Smooth muscle cell (in vitro differentiated cells): ENCODE measurements at regions not wholly inside any gene's neighbourhood (a gene's known extent, or its start where the extent isn't known, plus 50 kb on each side); places are given as distances from the start of the nearest gene placed in this dataset.

ENCODE experiments used
- DNase-seq: peaks from one replicate; lab custom pipeline; 2025; ENCODE audit not compliant: unreplicated experiment; lab: John Stamatoyannopoulos, UW
- H2AFZ ChIP-seq: fragments of 200-600 bp; sonication (generic); 2 replicates; pipeline ENCODE4 v1.6.0; 2016; ENCODE audit warnings: antibody characterized with exemption, low read depth, mild to moderate bottlenecking
- H3F3A ChIP-seq: fragments of 200-600 bp; sonication (generic); 2 replicates; pipeline ENCODE4 v1.6.0; 2017; ENCODE audit warnings: antibody characterized with exemption, low read depth
- H3K27ac ChIP-seq: fragments of 200-600 bp; sonication (generic); 2 replicates; pipeline ENCODE4 v1.5.1; 2016; ENCODE audit warnings: low read depth, mild to moderate bottlenecking
- H3K27me3 ChIP-seq: fragments of 200-600 bp; sonication (generic); 2 replicates; pipeline ENCODE4 v1.6.1; 2016; ENCODE audit warnings: low read depth, mild to moderate bottlenecking
- H3K36me3 ChIP-seq: fragments of 200-600 bp; sonication (generic); 2 replicates; pipeline ENCODE4 v1.5.1; 2016; ENCODE audit warnings: low read depth
- H3K4me1 ChIP-seq: fragments of 200-600 bp; sonication (generic); 2 replicates; pipeline ENCODE4 v1.5.1; 2016; ENCODE audit warnings: low read depth
- H3K4me2 ChIP-seq: fragments of 200-600 bp; sonication (generic); 2 replicates; pipeline ENCODE4 v1.6.0; 2016; ENCODE audit warnings: mild to moderate bottlenecking
- H3K4me3 ChIP-seq: fragments of 200-600 bp; sonication (generic); 2 replicates; pipeline ENCODE4 v1.5.1; 2016; ENCODE audit warnings: mild to moderate bottlenecking
- H3K79me2 ChIP-seq: fragments of 200-600 bp; sonication (generic); 2 replicates; pipeline ENCODE4 v1.6.0; 2016; ENCODE audit warnings: low read depth, mild to moderate bottlenecking
- H3K9ac ChIP-seq: fragments of 200-600 bp; sonication (generic); 2 replicates; pipeline ENCODE4 v1.6.0; 2016; ENCODE audit warnings: low read depth
- H3K9me3 ChIP-seq: fragments of 200-600 bp; sonication (generic); replicated peaks from 2 replicates; pipeline ENCODE4 v1.5.1; 2016; ENCODE audit warnings: low read depth
- H4K20me1 ChIP-seq: fragments of 200-600 bp; sonication (generic); 2 replicates; pipeline ENCODE4 v1.6.0; 2016; ENCODE audit warnings: low read depth
- CTCF ChIP-seq: fragments of 200-600 bp; sonication (generic); IDR thresholded peaks from 2 replicates; pipeline ENCODE4 v1.5.1; 2017; ENCODE audit warnings: borderline replicate concordance, mild to moderate bottlenecking, antibody characterized with exemption; ENCODE audit not compliant: insufficient read depth, poor library complexity, severe bottlenecking
- WGBS: methylation state at CpG from one replicate; pipeline ENCODE4 v1.1.7; 2016; ENCODE audit warnings: low lambda C conversion rate; 5-methylcytosine and 5-hydroxymethylcytosine counted together

- Histone ChIP-seq H3K4me2 (no peak overlapping the region), H3K4me3 (no peak overlapping the region), H3F3A (no peaks in the 10 kb centered on the region), H4K20me1 (no peaks in the 10 kb centered on the region), H3K36me3 (no peaks in the 10 kb centered on the region), H3K79me2 (no peaks in the 10 kb centered on the region), H3K9ac (no peak overlapping the region), H3K4me1 (no peaks in the 10 kb centered on the region), H3K9me3 (no peaks in the 10 kb centered on the region), H3K27me3 (no peaks in the 10 kb centered on the region), H2AFZ (no peak overlapping the region), H3K27ac (no peak overlapping the region)
- DNase-seq = no peak
- WGBS = 95% methylated on average over 1 of the region's 1 CpG
- TF ChIP-seq CTCF = no peak
Measured at GRCh38 chr6:94376876-94377275, 957.5 kb upstream of the EPHA7 start.

GRCh38 chr6:94372229-94372628, 952.9 kb upstream of the EPHA7 start:
- Histone ChIP-seq H3K27me3 (no peaks in the 10 kb centered on the region), H3K79me2 (no peaks in the 10 kb centered on the region), H3K9ac (no peak overlapping the region), H3K9me3 (no peaks in the 10 kb centered on the region), H3F3A (no peaks in the 10 kb centered on the region), H3K4me1 (no peaks in the 10 kb centered on the region), H3K4me2 (no peak overlapping the region), H2AFZ (no peak overlapping the region), H4K20me1 (no peaks in the 10 kb centered on the region), H3K27ac (no peak overlapping the region), H3K4me3 (no peak overlapping the region), H3K36me3 (no peaks in the 10 kb centered on the region)
- TF ChIP-seq CTCF = no peak
- DNase-seq = no peak

GRCh38 chr6:94367316-94367715, 948.0 kb upstream of the EPHA7 start:
- Histone ChIP-seq H3K4me1 (no peaks in the 10 kb centered on the region), H2AFZ (no peak overlapping the region), H4K20me1 (no peaks in the 10 kb centered on the region), H3K4me2 (no peak overlapping the region), H3K4me3 (no peak overlapping the region), H3K9ac (no peak overlapping the region), H3F3A (no peaks in the 10 kb centered on the region), H3K36me3 (no peaks in the 10 kb centered on the region), H3K27ac (no peak overlapping the region), H3K9me3 (no peaks in the 10 kb centered on the region), H3K79me2 (no peaks in the 10 kb centered on the region), H3K27me3 (no peaks in the 10 kb centered on the region)
- 57% methylated on average over 1 of the region's 1 CpG for WGBS
- TF ChIP-seq CTCF = no peak
- DNase-seq = no peak

GRCh38 chr6:94362061-94362864, 942.9 kb upstream of the EPHA7 start:
- no peak for DNase-seq
- H3K4me1 ChIP-seq = no peaks in the 10 kb centered on the region
- no peak overlapping the region for H3K9ac ChIP-seq
- no peak overlapping the region for H3K4me2 ChIP-seq
- no peak overlapping the region for H3K27ac ChIP-seq
- H3F3A ChIP-seq = no peaks in the 10 kb centered on the region
- TF ChIP-seq CTCF = no peak
- H3K9me3 ChIP-seq = no peaks in the 10 kb centered on the region
- no peaks in the 10 kb centered on the region for H4K20me1 ChIP-seq
- no peaks in the 10 kb centered on the region for H3K27me3 ChIP-seq
- H2AFZ ChIP-seq = no peak overlapping the region
- H3K4me3 ChIP-seq = no peak overlapping the region
- no peaks in the 10 kb centered on the region for H3K36me3 ChIP-seq
- 97% methylated on average over 24 of the region's 26 CpGs for whole genome bisulfite sequencing
- H3K79me2 ChIP-seq = no peaks in the 10 kb centered on the region
